Stomach (tissue), 8 donors: ENCODE measurements at regions not wholly inside any gene's neighbourhood (a gene's known extent, or its start where the extent isn't known, plus 50 kb on each side); places are given as distances from the start of the nearest gene placed in this dataset.
A peak's percentile ranks its signal among the peaks of the same experiment; 100 is the strongest.

Experiments
- DNase-seq, 2 donors: peaks; one replicate each; pipeline versions ENCODE4 v3.0.0 to v3.0.0-alpha.2; 2013 to 2019
- H3K27ac ChIP-seq, 5 donors: fragments of 200-600 bp in 4 of 5; sonication (generic) in 4 of 5; one replicate each; pipeline ENCODE4 v1.5.1; 2013 to 2019; ENCODE audit warnings: mild to moderate bottlenecking in 1 of 5, moderate library complexity in 1 of 5
- H3K27me3 ChIP-seq, 3 donors: fragments of 200-600 bp; sonication (generic); one replicate each; pipeline ENCODE4 v1.5.1; 2017 to 2019; ENCODE audit warnings: mixed run types in 1 of 3
- H3K36me3 ChIP-seq, 4 donors: fragments of 200-600 bp; sonication (generic); 1 replicate in 3 of 4; 2 replicates in 1 of 4; pipeline ENCODE4 v1.5.1; 2016 to 2019
- H3K4me1 ChIP-seq, 4 donors: fragments of 200-600 bp; sonication (generic); one replicate each; pipeline ENCODE4 v1.5.1; 2016 to 2019
- H3K4me3 ChIP-seq, 4 donors: fragments of 200-600 bp; sonication (generic) in 3 of 4; one replicate each; pipeline ENCODE4 v1.5.1; 2016 to 2019; ENCODE audit warnings: mild to moderate bottlenecking in 1 of 4
- H3K9me3 ChIP-seq, 4 donors: fragments of 200-600 bp; sonication (generic); one replicate each; pipeline ENCODE4 v1.5.1; 2016 to 2019
- EP300 ChIP-seq: sonication (generic); formaldehyde crosslinking; IDR thresholded peaks from one replicate; pipeline ENCODE4 v1.6.1; 2017; ENCODE audit warnings: antibody characterized with exemption
- POLR2A ChIP-seq, 4 donors: fragments of 450-650 bp; IDR thresholded peaks; one replicate each; pipeline ENCODE4 v1.6.1; 2016; ENCODE audit warnings: antibody characterized with exemption in 4 of 4, control low read depth in 2 of 4, mild to moderate bottlenecking in 1 of 4, moderate library complexity in 1 of 4
- POLR2AphosphoS5 ChIP-seq, 3 donors: sonication (generic); formaldehyde crosslinking; IDR thresholded peaks; one replicate each; pipeline ENCODE4 v1.6.1; 2016; ENCODE audit warnings: antibody characterized with exemption in 3 of 3
- WGBS, 5 donors: extraction: QIAGEN DNeasy Blood & Tissue Kit in 3 of 5; methylation state at CpG; one replicate each; pipeline versions ENCODE4 v1.1.5 to v1.1.7; 2013 to 2018; 5-methylcytosine and 5-hydroxymethylcytosine counted together
- intact Hi-C: fragments of 100-400 bp; cut with DNase I; formaldehyde crosslinking; loops from one replicate; pipeline ENCODE4 v1.15.1; 2023; ENCODE audit warnings: low total_unique reads
- TF ChIP-seq, protein P1 (sequence below), 7 experiments: fragments of 450-650 bp in 4 of 7; fragments of 200-600 bp in 3 of 7; sonication (generic) in 3 of 7; IDR thresholded peaks; one replicate each; pipeline ENCODE4 v1.5.1; 2016 to 2019; ENCODE audit warnings: antibody characterized with exemption in 7 of 7, control low read depth in 2 of 7, mild to moderate bottlenecking in 1 of 7
- donor health status: healthy with polysubstance abuse.
- donor health status: Bipolar disorder and iron deficiency.
- donor health status: healthy.

- intact Hi-C loops, result no loop called here
- no peaks in the 10 kb centered on the region for H3K9me3 ChIP-seq
- DNase-seq, result peak in 1 of 2 donors; percentile 90
- no peaks in the 10 kb centered on the region for H3K36me3 ChIP-seq
- TF ChIP-seq EP300, result no peak
- TF ChIP-seq, protein P1, sequence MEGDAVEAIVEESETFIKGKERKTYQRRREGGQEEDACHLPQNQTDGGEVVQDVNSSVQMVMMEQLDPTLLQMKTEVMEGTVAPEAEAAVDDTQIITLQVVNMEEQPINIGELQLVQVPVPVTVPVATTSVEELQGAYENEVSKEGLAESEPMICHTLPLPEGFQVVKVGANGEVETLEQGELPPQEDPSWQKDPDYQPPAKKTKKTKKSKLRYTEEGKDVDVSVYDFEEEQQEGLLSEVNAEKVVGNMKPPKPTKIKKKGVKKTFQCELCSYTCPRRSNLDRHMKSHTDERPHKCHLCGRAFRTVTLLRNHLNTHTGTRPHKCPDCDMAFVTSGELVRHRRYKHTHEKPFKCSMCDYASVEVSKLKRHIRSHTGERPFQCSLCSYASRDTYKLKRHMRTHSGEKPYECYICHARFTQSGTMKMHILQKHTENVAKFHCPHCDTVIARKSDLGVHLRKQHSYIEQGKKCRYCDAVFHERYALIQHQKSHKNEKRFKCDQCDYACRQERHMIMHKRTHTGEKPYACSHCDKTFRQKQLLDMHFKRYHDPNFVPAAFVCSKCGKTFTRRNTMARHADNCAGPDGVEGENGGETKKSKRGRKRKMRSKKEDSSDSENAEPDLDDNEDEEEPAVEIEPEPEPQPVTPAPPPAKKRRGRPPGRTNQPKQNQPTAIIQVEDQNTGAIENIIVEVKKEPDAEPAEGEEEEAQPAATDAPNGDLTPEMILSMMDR (IDR thresholded peaks at IDR 0.05), result no peak
- no peak for TF ChIP-seq POLR2AphosphoS5 (IDR thresholded peaks at IDR 0.05)
- no peak for TF ChIP-seq POLR2A (IDR thresholded peaks at IDR 0.05)
- no peaks in the 10 kb centered on the region for H3K27me3 ChIP-seq
- H3K4me3 ChIP-seq, result no peak overlapping the region
- peaks cover 0 to 5% (median 0%) of the 10 kb centered on the region in 4 donors for H3K4me1 ChIP-seq
- 22 to 31% (median 27%) methylated on average over 5 of the region's 5 CpGs for whole genome bisulfite sequencing, 5 donors
- no peak overlapping the region for H3K27ac ChIP-seq
These were observed 92.3 kb downstream of the GAS1 start for GRCh38 chr9:86854898-86855523.

- Histone ChIP-seq H3K27me3 (no peaks in the 10 kb centered on the region), H3K4me1 (no peaks in the 10 kb centered on the region), H3K9me3 (no peaks in the 10 kb centered on the region), H3K4me3 (no peak overlapping the region), H3K36me3 (no peaks in the 10 kb centered on the region), H3K27ac (no peak overlapping the region)
- intact Hi-C loops, result no loop called here
- 80 to 87% (median 81%) methylated on average over 5 of the region's 5 CpGs for WGBS, 5 donors
- DNase-seq, result no peak
- TF ChIP-seq POLR2A (IDR thresholded peaks at IDR 0.05) (no peak), POLR2AphosphoS5 (IDR thresholded peaks at IDR 0.05) (no peak), EP300 (no peak)
- TF ChIP-seq, protein P1 (IDR thresholded peaks at IDR 0.05), result no peak
These were observed 100.7 kb downstream of the GAS1 start for GRCh38 chr9:86846656-86847055.

GRCh38 chr9:86843206-86843605 lies 104.1 kb downstream of the GAS1 start:
- Histone ChIP-seq H3K27me3 (no peaks in the 10 kb centered on the region), H3K4me1 (no peaks in the 10 kb centered on the region), H3K9me3 (no peaks in the 10 kb centered on the region), H3K27ac (no peak overlapping the region), H3K4me3 (no peak overlapping the region), H3K36me3 (no peaks in the 10 kb centered on the region)
- peak in 1 of 2 donors; percentile 79 for DNase-seq
- intact Hi-C loops, result no loop called here
- 18 to 38% (median 20%) methylated on average over 1 of the region's 1 CpG for WGBS, 5 donors
- TF ChIP-seq POLR2AphosphoS5 (IDR thresholded peaks at IDR 0.05) (no peak), EP300 (no peak), POLR2A (IDR thresholded peaks at IDR 0.05) (no peak)
- TF ChIP-seq, protein P1 (IDR thresholded peaks at IDR 0.05), result no peak

DNA sequence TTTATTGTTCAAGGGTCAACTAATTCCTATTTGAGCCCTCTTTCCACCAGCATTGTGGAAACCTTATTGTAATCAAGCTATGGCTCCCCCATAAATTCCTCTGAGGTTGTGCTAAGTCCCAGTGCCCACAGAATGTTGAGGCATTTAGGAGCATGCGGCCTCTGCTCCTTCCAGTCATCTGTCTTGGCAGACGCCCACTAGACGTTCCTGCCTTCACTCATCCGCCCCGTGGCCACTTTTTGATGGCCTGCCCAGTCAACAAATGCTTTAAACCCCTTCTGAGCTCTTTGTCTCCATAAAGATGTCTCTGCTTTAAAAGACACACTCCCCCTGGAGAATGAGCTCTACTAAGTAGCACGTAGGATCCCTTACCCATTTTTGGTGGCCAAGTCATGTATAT lies 104.7 kb downstream of the GAS1 start:
- intact Hi-C loops, result no loop called here

More for the DNA sequence above, 104.7 kb downstream of the GAS1 start:
- Histone ChIP-seq H3K9me3 (no peaks in the 10 kb centered on the region), H3K27me3 (no peaks in the 10 kb centered on the region), H3K36me3 (no peaks in the 10 kb centered on the region), H3K4me3 (no peak overlapping the region), H3K27ac (no peak overlapping the region), H3K4me1 (no peaks in the 10 kb centered on the region)
- no peak for DNase-seq
- WGBS, 5 donors, result 72 to 83% (median 76%) methylated on average over 6 of the region's 6 CpGs
- TF ChIP-seq, protein P1 (IDR thresholded peaks at IDR 0.05), result no peak
- TF ChIP-seq POLR2A (IDR thresholded peaks at IDR 0.05), result no peak
- no peak for TF ChIP-seq EP300
- TF ChIP-seq POLR2AphosphoS5 (IDR thresholded peaks at IDR 0.05), result no peak
